SK-N-SH (cell line): ENCODE measurements at regions not wholly inside any gene's neighbourhood (a gene's known extent, or its start where the extent isn't known, plus 50 kb on each side); places are given as distances from the start of the nearest gene placed in this dataset.

ENCODE experiments used
- CTCF ChIA-PET: fragments of 300-600, 350-600 bp; formaldehyde crosslinking; extraction: SDS; loops from one replicate; lab custom pipeline; 2021; lab: Yijun Ruan, JAX
- POLR2A ChIA-PET: fragments of 350-600 bp; sonication (Branson Sonifier 250); formaldehyde crosslinking; extraction: SDS; loops from one replicate; lab custom pipeline; 2020; ENCODE audit warnings: antibody characterized with exemption, inconsistent platforms; lab: Yijun Ruan, JAX
- DNase-seq: peaks from one replicate; pipeline ENCODE4 v3.0.0; 2012
- H2AFZ ChIP-seq: fragments of 200-600 bp; sonication (generic); 2 replicates; pipeline ENCODE4 v1.8.1; 2016; ENCODE audit warnings: antibody characterized with exemption, mild to moderate bottlenecking, low read depth
- H3F3A ChIP-seq: fragments of 200-600 bp; sonication (generic); replicated peaks from 2 replicates; pipeline ENCODE3; 2016; ENCODE audit warnings: antibody characterized with exemption, mild to moderate bottlenecking; ENCODE audit not compliant: insufficient read depth
- H3K27ac ChIP-seq, 2 experiments: fragments of 200-500 bp in 1 of 2; fragments of 200-600 bp in 1 of 2; sonication (Bioruptor generic) in 1 of 2; sonication (generic), shearing (Covaris generic) in 1 of 2; 2 replicates each; pipeline versions ENCODE4 v1.5.1 to v1.6.1; 2014 to 2016; ENCODE audit warnings: low read depth in 2 of 2, inconsistent platforms in 1 of 2, low read length in 1 of 2, mild to moderate bottlenecking in 1 of 2, mixed read lengths in 1 of 2
- H3K27me3 ChIP-seq: fragments of 200-600 bp; sonication (generic), shearing (Covaris generic); 2 replicates; pipeline ENCODE4 v1.6.1; 2016; ENCODE audit warnings: mixed run types; ENCODE audit not compliant: insufficient read depth
- H3K36me3 ChIP-seq, 2 experiments: fragments of 200-500 bp in 1 of 2; fragments of 200-600 bp in 1 of 2; sonication (Bioruptor generic) in 1 of 2; sonication (generic) in 1 of 2; replicated peaks in 1 of 2; 2 replicates each; pipeline versions ENCODE3 to v1.5.1; 2014 to 2016; ENCODE audit warnings: low read length in 1 of 2, mild to moderate bottlenecking in 1 of 2; ENCODE audit not compliant: insufficient read depth in 2 of 2, control insufficient read depth in 1 of 2
- H3K4me1 ChIP-seq, 2 experiments: fragments of 200-500 bp in 1 of 2; fragments of 200-600 bp in 1 of 2; sonication (Bioruptor generic) in 1 of 2; sonication (generic), shearing (Covaris generic) in 1 of 2; 2 replicates each; pipeline versions ENCODE4 v1.5.1 to v1.6.1; 2014 to 2016; ENCODE audit warnings: low read depth in 1 of 2, low read length in 1 of 2, mixed run types in 1 of 2; ENCODE audit not compliant: insufficient read depth in 2 of 2, control insufficient read depth in 1 of 2
- H3K4me2 ChIP-seq: fragments of 200-600 bp; sonication (generic), shearing (Covaris generic); 2 replicates; pipeline ENCODE4 v1.6.1; 2017; ENCODE audit warnings: mixed run types
- H3K4me3 ChIP-seq, 2 experiments: fragments of 200-500 bp in 1 of 2; fragments of 200-600 bp in 1 of 2; sonication (Bioruptor generic) in 1 of 2; sonication (generic), shearing (Covaris generic) in 1 of 2; 2 replicates each; pipeline versions ENCODE4 v1.5.1 to v1.8.1; 2014 to 2016; ENCODE audit warnings: low read depth in 2 of 2, inconsistent platforms in 1 of 2, low read length in 1 of 2, mild to moderate bottlenecking in 1 of 2, mixed read lengths in 1 of 2, moderate library complexity in 1 of 2
- H3K79me2 ChIP-seq: fragments of 200-600 bp; sonication (generic); 2 replicates; pipeline ENCODE4 v1.8.1; 2017; ENCODE audit warnings: mild to moderate bottlenecking; ENCODE audit not compliant: insufficient read depth
- H3K9ac ChIP-seq: fragments of 200-600 bp; sonication (generic); 2 replicates; pipeline ENCODE4 v1.6.1; 2017; ENCODE audit warnings: mixed run types
- H3K9me2 ChIP-seq: fragments of 200-600 bp; sonication (generic); 2 replicates; pipeline ENCODE4 v1.6.1; 2017; ENCODE audit warnings: mixed run types
- H3K9me3 ChIP-seq: fragments of 200-600 bp; sonication (generic); 2 replicates; pipeline ENCODE4 v1.6.1; 2017; ENCODE audit warnings: mixed run types, mild to moderate bottlenecking, moderate library complexity
- H4K20me1 ChIP-seq: fragments of 200-600 bp; sonication (generic); 2 replicates; pipeline ENCODE4 v1.6.1; 2017; ENCODE audit warnings: mild to moderate bottlenecking, mixed run types; ENCODE audit not compliant: insufficient read depth
- CTCF ChIP-seq: fragments of 200-600 bp; sonication (generic); IDR thresholded peaks from 2 replicates; pipeline ENCODE4 v1.6.1; 2017; ENCODE audit warnings: antibody characterized with exemption, mild to moderate bottlenecking, moderate library complexity
- ELF1 ChIP-seq: IDR thresholded peaks from 2 replicates; pipeline ENCODE4 v1.4.0; 2012
- EP300 ChIP-seq, 2 experiments: IDR thresholded peaks; 2 replicates each; pipeline versions ENCODE4 v1.4.0 to v1.6.1; 2012; ENCODE audit warnings: borderline replicate concordance in 1 of 2, low read depth in 1 of 2, low read length in 1 of 2
- EZH2phosphoT487 ChIP-seq: fragments of 200-600 bp; sonication (generic); IDR thresholded peaks from 2 replicates; pipeline ENCODE4 v1.6.1; 2017; ENCODE audit warnings: low read depth, mixed run types, mild to moderate bottlenecking, antibody characterized with exemption, moderate library complexity, borderline replicate concordance
- GABPA ChIP-seq: IDR thresholded peaks from 2 replicates; pipeline ENCODE4 v1.4.0; 2012; ENCODE audit warnings: low read depth, mild to moderate bottlenecking
- GATA2 ChIP-seq: sonication (generic); formaldehyde crosslinking; IDR thresholded peaks from 2 replicates; pipeline ENCODE4 v1.5.0; 2020; ENCODE audit warnings: mild to moderate bottlenecking, missing genetic modification reagents
- MAX ChIP-seq: IDR thresholded peaks from 2 replicates; pipeline ENCODE4 v1.4.0; 2012; ENCODE audit warnings: low read depth
- NFIC ChIP-seq: IDR thresholded peaks from 2 replicates; pipeline ENCODE4 v1.4.0; 2012; ENCODE audit warnings: borderline replicate concordance
- PBX3 ChIP-seq: IDR thresholded peaks from 2 replicates; pipeline ENCODE4; 2012
- RCOR1 ChIP-seq: fragments of 150-350 bp; IDR thresholded peaks from 2 replicates; pipeline ENCODE4 v1.6.1; 2017; ENCODE audit warnings: antibody characterized with exemption, low read length
- RFX5 ChIP-seq: IDR thresholded peaks from 2 replicates; pipeline ENCODE4 v1.6.1; 2012; ENCODE audit warnings: mild to moderate bottlenecking, improper control_type of control experiment, low read length
- RXRA ChIP-seq: IDR thresholded peaks from 2 replicates; pipeline ENCODE4 v1.4.0; 2012; ENCODE audit warnings: low read depth, mild to moderate bottlenecking, borderline replicate concordance
- SIN3A ChIP-seq: IDR thresholded peaks from 2 replicates; pipeline ENCODE4 v1.6.1; 2012; ENCODE audit warnings: low read depth, mild to moderate bottlenecking, low read length, moderate library complexity, borderline replicate concordance
- SMC3 ChIP-seq: IDR thresholded peaks from 2 replicates; pipeline ENCODE4 v1.6.1; 2012; ENCODE audit warnings: low read depth, low read length, improper control_type of control experiment
- TCF12 ChIP-seq: IDR thresholded peaks from 2 replicates; pipeline ENCODE4 v1.4.0; 2012
- TEAD4 ChIP-seq: IDR thresholded peaks from 2 replicates; pipeline ENCODE4 v1.4.0; 2012; ENCODE audit warnings: mild to moderate bottlenecking, borderline replicate concordance; ENCODE audit not compliant: insufficient read depth
- USF1 ChIP-seq: IDR thresholded peaks from 2 replicates; pipeline ENCODE4 v1.4.0; 2012; ENCODE audit warnings: low read depth, borderline replicate concordance
- ZBTB33 ChIP-seq: IDR thresholded peaks from 2 replicates; pipeline ENCODE4 v1.4.0; 2012; ENCODE audit warnings: low read depth, borderline replicate concordance
- WGBS: methylation state at CpG from one replicate; pipeline ENCODE4 v1.1.6; 2017; ENCODE audit warnings: low lambda C conversion rate; 5-methylcytosine and 5-hydroxymethylcytosine counted together

GRCh38 chr5:23027830-23028229 lies 174.7 kb upstream of the CDH12 start:
- POLR2A ChIA-PET, result no interaction called here

GRCh38 chr5:23027331-23027730 lies 174.2 kb upstream of the CDH12 start:
- no peak for DNase-seq
- Histone ChIP-seq H3K27ac (no peak overlapping the region), H3K27me3 (no peaks in the 10 kb centered on the region; the same call in 1 of the 2 replicates), H3K9ac (no peak overlapping the region), H3K4me1 (no peaks in the 10 kb centered on the region), H3K9me3 (no peaks in the 10 kb centered on the region), H3K4me2 (no peak overlapping the region), H3K4me3 (no peak overlapping the region), H3F3A (no peaks in the 10 kb centered on the region), H3K36me3 (no peaks in the 10 kb centered on the region), H2AFZ (no peak overlapping the region), H3K9me2 (no peaks in the 10 kb centered on the region), H3K79me2 (no peaks in the 10 kb centered on the region), H4K20me1 (no peaks in the 10 kb centered on the region)
- ChIA-PET POLR2A (no interaction called here), CTCF (no interaction called here)
- 4% methylated on average over 2 of the region's 2 CpGs for WGBS
- TF ChIP-seq GABPA (no peak), RFX5 (no peak), SMC3 (no peak), ELF1 (no peak), PBX3 (no peak), MAX (no peak), TCF12 (no peak), RCOR1 (no peak), SIN3A (no peak), CTCF (no peak), TEAD4 (no peak), GATA2 (CRISPR knock-in tag) (no peak), EP300 (IDR thresholded peaks at IDR 0.05; ENCODE audit: borderline replicate concordance in 1 of 2, low read depth in 1 of 2, low read length in 1 of 2) (no peak), USF1 (no peak), ZBTB33 (no peak), NFIC (no peak), RXRA (no peak)

More at GRCh38 chr5:23027830-23028229, 174.7 kb upstream of the CDH12 start:
- DNase-seq, result no peak
- Histone ChIP-seq H3K9me3 (no peaks in the 10 kb centered on the region), H3K36me3 (no peaks in the 10 kb centered on the region), H3K4me1 (no peaks in the 10 kb centered on the region), H4K20me1 (no peaks in the 10 kb centered on the region), H3K9ac (no peak overlapping the region), H3K4me2 (no peak overlapping the region), H3K4me3 (no peak overlapping the region), H3K79me2 (no peaks in the 10 kb centered on the region), H3K27me3 (no peaks in the 10 kb centered on the region; the same call in 1 of the 2 replicates), H3F3A (no peaks in the 10 kb centered on the region), H2AFZ (no peak overlapping the region), H3K27ac (no peak overlapping the region), H3K9me2 (no peaks in the 10 kb centered on the region)
- TF ChIP-seq EZH2phosphoT487 (no peak), USF1 (no peak), EP300 (IDR thresholded peaks at IDR 0.05; ENCODE audit: borderline replicate concordance in 1 of 2, low read depth in 1 of 2, low read length in 1 of 2) (no peak)
- WGBS, result 2% methylated on average over 4 of the region's 4 CpGs
- CTCF ChIA-PET, result interaction anchor here (0.7 kb wide), 2 partner anchors 257 to 597 kb away, joined by 3 to 6 read pairs; no protein-coding TSS in a partner anchor
